Stimulated activated CD8-positive, alpha-beta memory T cell treated with anti-CD3 and anti-CD28 coated beads, Interleukin-4, amount 100 ng/mL, for 48 hours (primary cell): ENCODE measurements at regions not wholly inside any gene's neighbourhood (a gene's known extent, or its start where the extent isn't known, plus 50 kb on each side); places are given as distances from the start of the nearest gene placed in this dataset.

Source experiments
- DNase-seq: peaks from one replicate; pipeline ENCODE4 v3.0.0-alpha.2; 2020

GRCh38 chr5:165149431-165149830 lies 1644.0 kb downstream of the MAT2B start:
- DNase-seq, result no peak

- DNase-seq, result no peak
These were observed 1646.6 kb downstream of the MAT2B start for GRCh38 chr5:165152058-165152457.

- DNase-seq, result no peak
These were observed 1651.8 kb downstream of the MAT2B start for GRCh38 chr5:165157219-165157618.

DNA sequence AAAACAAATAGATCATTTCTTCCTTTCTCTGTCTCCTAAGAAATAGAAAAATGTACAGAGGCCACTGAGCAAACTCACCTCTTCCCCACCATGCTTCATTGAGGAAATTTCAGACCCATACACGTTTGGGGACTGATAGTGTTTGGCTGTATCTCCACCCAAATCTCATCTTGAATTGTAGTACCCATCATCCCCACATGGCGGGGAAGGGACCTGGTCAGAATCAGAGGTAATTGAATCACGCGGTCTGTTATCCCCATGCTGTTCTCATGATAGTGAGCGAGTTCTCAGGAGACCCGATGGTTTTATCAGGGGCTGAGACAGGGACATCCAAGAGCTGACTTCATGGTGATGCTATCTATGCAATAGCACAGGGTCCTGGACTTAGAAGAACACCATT lies 1655.8 kb downstream of the MAT2B start:
- DNase-seq, result no peak

- DNase-seq, result no peak
These were observed 1658.4 kb downstream of the MAT2B start for GRCh38 chr5:165163861-165164260.

GRCh38 chr5:165173651-165174050 lies 1668.2 kb downstream of the MAT2B start:
- DNase-seq, result no peak

GRCh38 chr5:165175041-165175440 lies 1669.6 kb downstream of the MAT2B start:
- DNase-seq, result no peak

GRCh38 chr5:165184183-165184582 lies 1678.8 kb downstream of the MAT2B start:
- DNase-seq, result no peak

DNA sequence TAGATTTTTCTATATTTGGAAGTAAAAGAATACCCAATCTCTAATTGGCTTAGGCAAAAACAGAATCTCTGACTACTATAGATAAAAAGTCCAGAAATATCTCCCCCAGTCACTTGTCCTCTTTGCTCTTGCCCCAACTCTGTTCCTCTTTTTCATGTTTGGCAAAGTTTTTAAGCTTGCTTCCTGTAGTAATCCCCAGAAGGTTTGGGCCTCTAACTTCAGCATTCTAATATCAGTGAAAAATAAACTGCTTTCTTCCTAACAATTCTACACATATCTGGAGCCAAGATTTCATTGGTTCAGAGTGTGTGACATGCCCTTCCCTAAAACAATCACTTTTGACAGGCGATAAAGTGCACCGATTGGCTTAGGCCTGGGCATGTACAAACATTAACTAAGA lies 1680.3 kb downstream of the MAT2B start:
- no peak for DNase-seq

DNA sequence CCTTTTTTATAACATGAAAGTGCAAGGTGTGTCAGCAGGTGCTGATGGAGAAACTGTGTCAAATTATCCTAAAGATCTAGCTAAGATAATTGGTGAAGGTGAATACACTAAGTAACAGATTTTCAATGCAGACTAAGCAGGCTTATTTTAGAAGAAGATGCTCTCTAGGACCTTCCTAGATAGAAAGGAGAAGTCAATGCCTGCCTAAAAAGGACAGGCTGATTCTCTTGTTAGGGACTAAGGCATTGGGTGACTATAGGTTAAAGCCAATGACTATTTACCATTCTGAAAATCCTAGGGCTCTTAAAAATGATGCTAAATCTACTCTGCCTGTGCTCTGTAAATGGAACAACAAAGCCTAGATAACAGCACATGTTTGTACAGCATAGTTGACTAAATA lies 1682.4 kb downstream of the MAT2B start:
- no peak for DNase-seq

DNA sequence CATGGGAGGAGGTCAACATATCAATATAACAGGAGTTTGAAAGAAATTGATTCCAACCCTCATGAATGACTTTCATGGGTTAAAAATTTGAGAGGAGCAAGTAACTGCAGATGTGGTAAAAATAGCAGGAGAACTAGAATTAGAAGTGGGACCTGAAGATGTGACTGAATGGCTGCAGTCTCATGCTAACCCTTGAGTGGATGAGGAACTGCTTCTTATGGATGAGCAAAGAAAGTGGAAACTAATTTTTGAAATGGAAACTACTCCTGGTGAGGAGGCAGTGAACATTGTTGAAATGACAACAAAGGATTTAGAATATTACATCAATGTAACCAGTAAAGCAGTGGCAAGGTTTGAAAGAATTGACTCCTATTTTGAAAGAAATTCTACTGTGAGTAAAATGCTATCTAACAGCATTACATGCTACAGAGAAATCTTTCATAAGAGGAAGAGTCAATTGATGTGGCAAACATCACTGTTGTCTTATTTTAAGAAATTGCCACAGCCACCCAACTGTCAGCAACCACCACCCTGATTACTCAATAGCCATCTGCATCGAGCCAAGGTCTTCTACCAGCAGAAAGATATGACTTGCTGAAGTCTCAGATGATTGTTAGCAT lies 1683.2 kb downstream of the MAT2B start:
- no peak for DNase-seq

DNA sequence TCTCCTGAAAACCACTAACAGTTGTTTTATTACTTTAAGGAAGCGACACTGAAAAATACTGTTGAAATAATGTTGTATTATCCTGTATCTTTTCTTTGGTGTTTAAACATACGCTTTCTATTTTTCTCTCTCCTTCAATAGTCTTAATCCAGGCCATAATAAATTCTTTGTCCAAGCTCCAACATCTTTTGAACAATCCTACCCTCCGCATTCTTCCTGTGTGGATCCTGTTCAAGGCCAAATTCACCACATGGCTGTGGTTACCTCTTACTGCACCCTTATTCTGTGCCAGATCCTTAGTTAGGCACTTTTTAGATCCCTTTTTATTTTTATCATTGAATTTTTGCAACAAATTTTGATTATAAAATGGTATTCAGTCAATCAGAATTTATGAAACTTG lies 1691.5 kb downstream of the MAT2B start:
- no peak for DNase-seq

DNA sequence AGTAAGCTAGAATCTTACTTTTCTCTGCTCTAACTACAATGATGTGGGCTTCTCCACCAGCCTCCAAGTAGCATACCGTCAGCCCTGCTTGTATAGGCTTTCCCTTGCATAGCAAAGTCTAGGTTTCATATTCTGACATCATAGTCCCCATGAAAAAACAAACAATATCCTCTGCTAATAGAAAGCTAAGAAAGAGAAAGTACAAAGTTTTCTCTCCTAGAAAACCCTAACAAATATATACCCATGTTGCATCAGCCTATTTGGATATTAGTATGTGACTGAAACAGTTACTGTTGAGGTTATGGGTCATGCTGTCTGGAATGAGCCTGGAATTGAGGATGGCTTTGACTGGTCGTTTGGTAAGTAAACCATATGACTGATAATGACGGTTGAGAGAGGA lies 1696.0 kb downstream of the MAT2B start:
- no peak for DNase-seq

DNA sequence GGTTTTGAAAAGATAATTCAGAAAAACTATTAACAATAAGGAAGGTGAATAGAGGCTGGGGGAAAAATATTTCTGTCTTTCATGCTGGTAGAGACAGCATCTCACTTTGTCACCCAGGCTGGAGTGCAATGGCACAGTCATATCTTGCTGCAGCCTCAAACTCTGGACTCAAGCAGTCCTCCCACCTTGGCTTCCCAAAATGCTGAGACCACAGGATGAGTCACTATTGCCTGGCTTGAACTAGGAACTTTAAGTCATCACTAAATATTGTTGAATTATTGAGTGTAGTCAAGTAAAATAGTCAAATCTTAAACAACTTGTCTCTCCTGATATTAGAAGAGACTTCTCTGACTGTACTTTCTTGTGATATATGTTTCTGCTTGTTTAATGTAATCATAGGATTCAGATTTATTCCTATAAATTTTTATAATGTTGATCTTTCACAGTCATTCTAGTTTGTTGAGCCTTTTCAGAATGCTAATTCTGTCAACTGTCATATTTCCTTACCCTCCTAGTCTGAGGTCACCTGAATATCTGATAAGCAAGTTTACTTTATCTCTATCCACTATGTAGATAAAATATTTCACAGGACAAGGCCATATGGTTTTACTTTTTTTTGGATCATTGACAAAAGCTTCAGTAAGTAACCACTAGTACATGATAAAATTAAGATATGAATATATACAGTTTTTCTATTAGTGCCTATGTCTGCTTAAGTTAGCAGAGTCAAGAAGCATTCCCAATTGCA lies 1696.5 kb downstream of the MAT2B start:
- no peak for DNase-seq

DNA sequence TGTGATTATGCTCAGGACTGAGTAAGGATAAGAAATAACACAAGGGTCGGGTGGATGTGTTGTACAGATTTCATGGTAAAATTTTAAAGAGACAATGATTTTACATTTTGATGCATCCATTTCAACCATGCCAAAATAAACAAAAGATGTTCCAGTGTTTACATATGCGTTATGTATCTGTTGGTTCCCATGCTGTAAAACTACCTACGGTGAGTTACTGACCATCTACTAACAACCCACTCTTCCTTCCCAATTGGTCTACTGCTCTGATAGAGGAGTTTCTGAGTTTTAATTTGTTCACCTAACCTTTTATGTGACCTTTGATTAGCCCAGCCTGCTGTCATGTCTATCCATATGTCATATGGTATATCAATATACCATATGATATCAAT lies 1697.1 kb downstream of the MAT2B start:
- DNase-seq, result no peak

GRCh38 chr5:165209101-165209727 lies 1703.8 kb downstream of the MAT2B start:
- no peak for DNase-seq

GRCh38 chr5:165224366-165225045 lies 1719.1 kb downstream of the MAT2B start:
- DNase-seq, result no peak

- DNase-seq, result no peak
These were observed 1722.1 kb downstream of the MAT2B start for GRCh38 chr5:165227515-165227914.

DNA sequence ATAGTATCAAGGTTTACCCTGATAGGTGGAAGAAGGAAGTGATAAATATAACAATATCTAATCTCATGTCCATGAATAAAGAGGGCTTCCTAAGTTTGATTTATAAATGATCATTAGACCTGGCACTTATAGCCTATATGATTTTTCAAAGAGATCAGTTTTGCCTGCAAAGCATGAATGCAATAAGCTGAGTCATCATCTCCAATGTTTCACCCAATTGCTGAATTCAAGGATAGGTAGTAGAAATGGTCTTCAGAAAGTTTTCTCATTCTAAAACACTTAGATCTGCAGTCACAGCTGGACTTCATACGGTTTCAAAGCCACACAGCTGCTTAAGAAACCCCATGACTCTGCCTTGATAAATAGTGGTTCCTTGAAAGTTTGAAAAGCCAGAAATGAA lies 1722.8 kb downstream of the MAT2B start:
- DNase-seq, result no peak

DNA sequence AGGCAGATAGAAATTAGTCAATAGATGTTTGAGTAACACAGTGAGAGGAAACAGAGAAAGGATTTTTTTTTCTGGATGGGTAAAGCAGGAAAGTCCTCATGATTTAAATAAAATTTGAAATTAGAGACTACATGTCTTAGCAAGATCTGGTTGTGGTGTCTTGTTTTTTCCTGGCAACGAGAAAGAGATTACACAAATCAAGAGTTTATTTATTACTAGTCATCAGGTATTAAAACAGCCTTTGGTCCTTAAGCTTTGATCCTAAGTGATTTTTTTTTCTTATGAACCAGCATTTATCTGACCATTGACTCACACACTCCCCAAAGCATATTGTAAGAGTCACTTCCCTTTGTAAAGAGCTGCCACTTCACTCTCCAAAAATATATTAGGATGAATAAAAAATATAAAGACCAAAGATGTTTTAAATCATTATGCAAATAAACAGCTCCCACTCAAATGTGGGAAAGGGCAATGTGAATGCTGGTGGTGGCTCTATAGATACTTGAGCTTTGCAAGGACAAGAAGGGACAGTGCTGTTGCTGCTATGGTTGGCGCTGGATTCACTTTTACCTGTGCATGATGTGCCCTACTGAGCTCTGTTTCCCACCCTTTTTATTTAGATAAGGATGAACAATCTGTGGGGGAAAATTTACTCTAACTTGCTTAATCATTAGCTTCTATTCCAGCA lies 1726.5 kb downstream of the MAT2B start:
- DNase-seq, result no peak

DNA sequence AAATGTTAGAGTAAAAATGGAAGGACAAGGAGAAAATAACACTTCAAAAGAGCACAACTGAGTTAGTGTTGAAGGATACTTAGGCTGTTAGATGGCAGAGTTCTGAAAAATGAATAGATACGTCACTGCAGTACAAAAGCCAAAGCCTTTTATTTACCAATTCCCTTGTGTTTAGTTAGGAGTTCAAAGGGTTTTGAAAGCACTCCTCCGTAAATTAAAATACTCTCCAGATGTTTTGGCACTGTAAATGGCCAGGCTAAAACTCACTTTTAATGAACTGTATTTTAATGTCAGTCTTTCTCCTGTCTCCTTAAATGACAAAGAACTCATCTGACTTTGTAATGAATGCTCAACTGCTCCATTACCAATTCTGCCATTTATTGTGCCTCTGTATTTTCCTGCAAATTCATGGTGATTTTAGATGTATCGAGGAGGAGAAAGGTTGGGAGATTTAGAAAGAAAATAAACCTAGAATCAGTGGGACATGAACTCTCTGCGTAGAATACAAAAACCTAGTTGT lies 1727.2 kb downstream of the MAT2B start:
- no peak for DNase-seq

DNA sequence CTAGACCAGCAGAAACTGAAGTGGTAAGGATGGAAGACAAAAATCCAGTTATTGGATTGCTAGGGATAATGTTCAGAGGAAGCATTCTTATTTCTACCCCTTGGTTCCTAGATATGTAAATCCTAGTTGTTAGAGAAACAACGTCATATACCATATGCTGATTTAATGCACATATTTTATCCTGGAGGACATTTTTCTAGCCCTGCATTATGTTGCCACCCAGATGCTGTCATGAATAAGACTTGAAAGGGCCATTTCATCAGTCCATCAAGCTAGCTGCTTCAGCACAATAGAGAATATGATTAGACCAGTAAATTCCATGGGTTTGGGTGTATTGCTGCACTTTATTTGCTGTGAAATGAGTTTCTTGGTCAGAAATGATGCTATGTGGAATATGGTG lies 1736.4 kb downstream of the MAT2B start:
- no peak for DNase-seq

DNA sequence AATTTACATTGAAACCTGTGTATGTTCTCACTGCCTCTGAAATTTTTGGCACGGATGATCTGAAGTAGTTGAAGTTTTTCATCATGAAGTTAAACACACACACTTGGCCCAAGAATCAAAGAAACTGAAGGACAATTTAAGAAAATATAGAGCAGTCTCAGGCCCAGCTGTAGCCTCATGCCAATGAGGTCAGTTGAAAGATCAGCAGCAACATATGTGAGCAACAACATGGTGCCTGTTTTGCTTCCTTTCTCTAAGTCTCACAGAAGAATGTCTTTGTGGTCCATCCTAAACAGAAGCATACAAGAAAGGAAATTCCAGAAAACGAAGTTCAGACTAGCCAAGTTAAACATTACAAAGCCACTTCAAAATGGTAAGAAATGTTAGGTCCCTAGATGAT lies 1737.2 kb downstream of the MAT2B start:
- DNase-seq, result no peak
